Keratinocyte (primary cell): ENCODE measurements at regions not wholly inside any gene's neighbourhood (a gene's known extent, or its start where the extent isn't known, plus 50 kb on each side); places are given as distances from the start of the nearest gene placed in this dataset.
"Not testable (repeated sequence)": the region's sequence is repeated elsewhere in the genome, so short reads cannot be mapped to it uniquely, and the experiment has no call there.

Source experiments
- DNase-seq: peaks from one replicate; pipeline ENCODE4 v3.0.0-alpha.2; 2011; ENCODE audit warnings: low read depth, missing footprints, low spot score
- FAIRE-seq: peaks from 2 replicates; lab custom pipeline; 2011; peaks lifted over from hg19 to GRCh38; lab: Jason Lieb, UNC
- H2AFZ ChIP-seq: 2 replicates; pipeline ENCODE4 v1.6.0; 2012; ENCODE audit warnings: low read length, control low read depth, inconsistent platforms; ENCODE audit not compliant: control insufficient read depth
- H3K27ac ChIP-seq: 2 replicates; pipeline ENCODE4 v1.5.1; 2011; ENCODE audit warnings: low read length; ENCODE audit not compliant: control insufficient read depth, insufficient read depth
- H3K27me3 ChIP-seq: 3 replicates; pipeline ENCODE4 v1.6.0; 2011; ENCODE audit warnings: low read length; ENCODE audit not compliant: control insufficient read depth, insufficient read depth; ENCODE audit errors: extremely low read depth
- H3K36me3 ChIP-seq, 2 experiments: 2 replicates in 1 of 2; 3 replicates in 1 of 2; pipeline ENCODE4 v1.5.1; 2011; ENCODE audit warnings: low read length in 2 of 2, mild to moderate bottlenecking in 1 of 2; ENCODE audit not compliant: control insufficient read depth in 2 of 2, insufficient read depth in 2 of 2; ENCODE audit errors: extremely low read depth in 1 of 2
- H3K4me1 ChIP-seq: 3 replicates; pipeline ENCODE4 v1.5.1; 2011; ENCODE audit warnings: low read length; ENCODE audit not compliant: control insufficient read depth, insufficient read depth; ENCODE audit errors: extremely low read depth
- H3K4me2 ChIP-seq: 3 replicates; pipeline ENCODE4 v1.6.0; 2011; ENCODE audit warnings: low read depth, low read length; ENCODE audit not compliant: control insufficient read depth, insufficient read depth; ENCODE audit errors: extremely low read depth
- H3K4me3 ChIP-seq, 3 experiments: fragments of 200-600 bp in 1 of 3; sonication (generic) in 1 of 3; 2 replicates in 2 of 3; 3 replicates in 1 of 3; pipeline ENCODE4 v1.5.1; 2011 to 2016; ENCODE audit warnings: low read length in 3 of 3, mild to moderate bottlenecking in 3 of 3, control low read depth in 2 of 3, inconsistent platforms in 1 of 3, low read depth in 1 of 3, mixed read lengths in 1 of 3, mixed run types in 1 of 3, moderate library complexity in 1 of 3; ENCODE audit not compliant: control insufficient read depth in 2 of 3, insufficient read depth in 2 of 3; ENCODE audit errors: extremely low read depth in 1 of 3
- H3K79me2 ChIP-seq: 2 replicates; pipeline ENCODE4 v1.6.0; 2012; ENCODE audit warnings: low read length; ENCODE audit not compliant: control insufficient read depth, insufficient read depth
- H3K9ac ChIP-seq: 3 replicates; pipeline ENCODE4 v1.6.0; 2011; ENCODE audit warnings: low read length; ENCODE audit not compliant: control insufficient read depth, insufficient read depth; ENCODE audit errors: extremely low read depth
- H3K9me1 ChIP-seq: 3 replicates; pipeline ENCODE4 v1.6.0; 2011; ENCODE audit warnings: low read length; ENCODE audit not compliant: control insufficient read depth, insufficient read depth; ENCODE audit errors: extremely low read depth
- H3K9me3 ChIP-seq: 2 replicates; pipeline ENCODE4 v1.5.1; 2012; ENCODE audit warnings: low read depth, low read length; ENCODE audit not compliant: control insufficient read depth
- H4K20me1 ChIP-seq: 3 replicates; pipeline ENCODE4 v1.6.0; 2011; ENCODE audit warnings: low read length; ENCODE audit not compliant: control insufficient read depth, insufficient read depth; ENCODE audit errors: extremely low read depth
- CTCF ChIP-seq, 3 experiments: IDR thresholded peaks in 1 of 3; conservative IDR thresholded peaks in 1 of 3; optimal IDR thresholded peaks in 1 of 3; 2 replicates in 2 of 3; 3 replicates in 1 of 3; pipeline versions ENCODE3 to v1.5.1; 2011; ENCODE audit warnings: low read length in 3 of 3, mild to moderate bottlenecking in 3 of 3, moderate library complexity in 2 of 3, control low read depth in 1 of 3, inconsistent platforms in 1 of 3; ENCODE audit not compliant: insufficient read depth in 2 of 3; ENCODE audit errors: extremely low read depth in 1 of 3
- EZH2 ChIP-seq: IDR thresholded peaks from one replicate; pipeline ENCODE4 v1.6.1; 2012; ENCODE audit warnings: inconsistent platforms, mild to moderate bottlenecking, low read length, moderate library complexity
- dilution Hi-C: fragments of 300-500 bp; cut with MboI; formaldehyde crosslinking; loops from one replicate; pipeline ENCODE4 v1.7.0; 2020; ENCODE audit warnings: low sequenced_read_pairs; ENCODE audit not compliant: extremely low pct_ligation_motif_present

GRCh38 chr4:54999003-54999402 is 126.4 kb downstream of the KDR start:
- Histone ChIP-seq H3K79me2 (no peaks in the 10 kb centered on the region), H3K4me1 (no peaks in the 10 kb centered on the region), H3K27me3 (peaks cover 2% of the 10 kb centered on the region), H3K9me3 (no peaks in the 10 kb centered on the region), H3K9me1 (no peaks in the 10 kb centered on the region), H4K20me1 (no peaks in the 10 kb centered on the region), H3K27ac (no peak overlapping the region), H3K36me3 (no peaks in the 10 kb centered on the region), H3K4me2 (no peak overlapping the region), H2AFZ (no peak overlapping the region), H3K4me3 (no peak overlapping the region), H3K9ac (no peak overlapping the region)
- peak in 2 of 3 experiments; percentile 21 to 39 for TF ChIP-seq CTCF (optimal IDR thresholded peaks at IDR 0.05 in 1 of 3, IDR thresholded peaks at IDR 0.05 in 1 of 3, conservative IDR thresholded peaks at IDR 0.05 in 1 of 3; ENCODE audit: extremely low read depth in 1 of 3, insufficient read depth in 2 of 3, low read length in 3 of 3)
- no peak for TF ChIP-seq EZH2
- DNase-seq (no peak), FAIRE-seq (no peak)
- dilution Hi-C loops: no loop called here

- DNase-seq, H4K20me1 ChIP-seq, H2AFZ ChIP-seq, dilution Hi-C loops, H3K9ac ChIP-seq, H3K79me2 ChIP-seq, H3K27me3 ChIP-seq, H3K4me2 ChIP-seq, H3K4me3 ChIP-seq, H3K4me1 ChIP-seq, H3K9me3 ChIP-seq, H3K9me1 ChIP-seq, FAIRE-seq, H3K27ac ChIP-seq, H3K36me3 ChIP-seq: not testable (repeated sequence)
These were observed 131.8 kb downstream of the KDR start for GRCh38 chr4:54993473-54994026.

GRCh38 chr4:54992266-54992665 is 133.1 kb downstream of the KDR start:
- Histone ChIP-seq H3K79me2 (no peaks in the 10 kb centered on the region), H3K27ac (no peak overlapping the region), H3K27me3 (no peaks in the 10 kb centered on the region), H3K9ac (no peak overlapping the region), H3K9me1 (no peaks in the 10 kb centered on the region), H3K4me3 (no peak overlapping the region), H4K20me1 (no peaks in the 10 kb centered on the region), H2AFZ (no peak overlapping the region), H3K4me2 (no peak overlapping the region), H3K4me1 (no peaks in the 10 kb centered on the region), H3K9me3 (no peaks in the 10 kb centered on the region), H3K36me3 (no peaks in the 10 kb centered on the region)
- no peak for FAIRE-seq
- DNase-seq: no peak
- TF ChIP-seq CTCF (optimal IDR thresholded peaks at IDR 0.05 in 1 of 3, IDR thresholded peaks at IDR 0.05 in 1 of 3, conservative IDR thresholded peaks at IDR 0.05 in 1 of 3; ENCODE audit: extremely low read depth in 1 of 3, insufficient read depth in 2 of 3, low read length in 3 of 3) (no peak), EZH2 (no peak)
- dilution Hi-C loops: no loop called here
